ENCODE measurements at regions not wholly inside any gene's neighbourhood (a gene's known extent, or its start where the extent isn't known, plus 50 kb on each side); places are given as distances from the start of the nearest gene placed in this dataset.

DNA sequence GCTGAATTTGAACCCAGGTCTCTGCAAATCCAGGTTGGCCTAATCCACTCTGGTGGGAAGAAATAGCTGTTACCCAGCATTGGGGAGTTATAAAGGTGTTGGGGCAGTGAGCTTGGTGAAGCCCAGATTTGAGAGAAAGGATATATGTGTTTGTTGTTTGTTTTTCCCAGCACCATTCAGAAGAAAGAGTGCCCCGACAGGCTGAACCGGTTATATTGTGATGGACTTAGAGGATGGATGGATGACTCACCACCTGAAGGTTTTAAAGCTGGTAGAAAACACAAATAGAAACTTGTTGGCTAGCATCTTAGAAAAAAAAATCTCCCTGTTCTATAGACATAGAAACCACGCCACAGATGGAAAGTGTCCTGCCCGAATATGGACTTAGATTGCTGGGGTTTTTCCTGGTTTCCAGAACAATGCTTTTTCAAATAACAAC, 404.6 kb downstream of the MED13L start:
- Histone ChIP-seq H3K9ac (ENCODE audit: insufficient read depth, low read length, poor library complexity, severe bottlenecking) (no peak overlapping the region), H3K4me3 (replicated peaks in 1 of 3; ENCODE audit: low read depth in 2 of 3, low read length in 3 of 3) (no peak overlapping the region), H3K4me2 (replicated peaks; ENCODE audit: extremely low read depth, low read length, poor library complexity, severe bottlenecking) (no peak overlapping the region), H2AFZ (ENCODE audit: insufficient read depth, low read depth, low read length, poor library complexity, severe bottlenecking) (no peak overlapping the region), H3K27me3 (ENCODE audit: control insufficient read depth in 2 of 2, insufficient read depth in 2 of 2, low read length in 2 of 2) (peaks cover 2 to 13% of the 10 kb centered on the region in 2 donors), H3K4me1 (ENCODE audit: control insufficient read depth in 1 of 2, insufficient read depth in 2 of 2, low read length in 2 of 2) (no peaks in the 10 kb centered on the region), H3K27ac (ENCODE audit: low read depth in 1 of 2, low read length in 2 of 2) (no peak overlapping the region), H3K36me3 (replicated peaks in 1 of 2; ENCODE audit: control insufficient read depth in 1 of 2, insufficient read depth in 2 of 2, low read length in 2 of 2) (no peaks in the 10 kb centered on the region), H3K9me3 (replicated peaks in 1 of 2; ENCODE audit: control insufficient read depth in 1 of 2, insufficient read depth in 1 of 2, low read length in 2 of 2) (no peaks in the 10 kb centered on the region), H4K20me1 (ENCODE audit: insufficient read depth, low read length) (no peaks in the 10 kb centered on the region), H3K79me2 (ENCODE audit: insufficient read depth, low read length) (no peaks in the 10 kb centered on the region)
- WGBS (ENCODE audit: insufficient coverage) = no CpG with 5 or more reads among the region's 4 CpGs
- H3K27ac Mint-ChIP-seq = no peak overlapping the region
- H3K27me3 Mint-ChIP-seq (ENCODE audit: low read depth in 3 of 3) = peaks cover 9 to 18% (median 15%) of the 10 kb centered on the region in 3 donors
- H3K9me3 Mint-ChIP-seq = peaks cover 0 to 7% (median 0%) of the 10 kb centered on the region in 7 donors
- H3K4me1 Mint-ChIP-seq = no peaks in the 10 kb centered on the region
- DNase-seq = no peak
- intact Hi-C loops (cut with micrococcal nuclease) = no loop called here
- TF ChIP-seq, protein P1, sequence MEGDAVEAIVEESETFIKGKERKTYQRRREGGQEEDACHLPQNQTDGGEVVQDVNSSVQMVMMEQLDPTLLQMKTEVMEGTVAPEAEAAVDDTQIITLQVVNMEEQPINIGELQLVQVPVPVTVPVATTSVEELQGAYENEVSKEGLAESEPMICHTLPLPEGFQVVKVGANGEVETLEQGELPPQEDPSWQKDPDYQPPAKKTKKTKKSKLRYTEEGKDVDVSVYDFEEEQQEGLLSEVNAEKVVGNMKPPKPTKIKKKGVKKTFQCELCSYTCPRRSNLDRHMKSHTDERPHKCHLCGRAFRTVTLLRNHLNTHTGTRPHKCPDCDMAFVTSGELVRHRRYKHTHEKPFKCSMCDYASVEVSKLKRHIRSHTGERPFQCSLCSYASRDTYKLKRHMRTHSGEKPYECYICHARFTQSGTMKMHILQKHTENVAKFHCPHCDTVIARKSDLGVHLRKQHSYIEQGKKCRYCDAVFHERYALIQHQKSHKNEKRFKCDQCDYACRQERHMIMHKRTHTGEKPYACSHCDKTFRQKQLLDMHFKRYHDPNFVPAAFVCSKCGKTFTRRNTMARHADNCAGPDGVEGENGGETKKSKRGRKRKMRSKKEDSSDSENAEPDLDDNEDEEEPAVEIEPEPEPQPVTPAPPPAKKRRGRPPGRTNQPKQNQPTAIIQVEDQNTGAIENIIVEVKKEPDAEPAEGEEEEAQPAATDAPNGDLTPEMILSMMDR (IDR thresholded peaks at IDR 0.05) = no peak
- no peaks in the 10 kb centered on the region for H3K36me3 Mint-ChIP-seq
- no peak overlapping the region for H3K4me3 Mint-ChIP-seq

DNA sequence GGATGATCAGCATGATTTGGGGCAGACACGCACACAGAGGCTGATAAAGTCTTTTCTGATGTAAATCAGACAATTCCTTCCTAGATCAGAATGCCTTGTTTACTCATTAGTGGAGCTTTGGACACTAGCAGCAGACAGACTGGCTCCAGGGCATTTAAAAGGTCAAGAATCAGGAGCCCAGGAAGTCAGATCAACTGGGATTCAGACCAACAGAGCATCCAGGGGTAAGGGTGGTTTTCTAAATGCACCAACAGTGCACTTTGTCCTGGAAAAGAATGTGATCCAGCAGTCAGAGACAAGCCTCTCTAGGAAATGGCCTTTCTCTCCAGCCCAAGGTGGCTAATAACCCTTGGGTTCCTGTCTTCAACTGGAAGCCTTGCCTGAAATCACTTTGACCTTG, 405.3 kb downstream of the MED13L start:
- Histone ChIP-seq H3K27ac (ENCODE audit: low read depth in 1 of 2, low read length in 2 of 2) (no peak overlapping the region), H3K9ac (ENCODE audit: insufficient read depth, low read length, poor library complexity, severe bottlenecking) (no peak overlapping the region), H3K27me3 (ENCODE audit: control insufficient read depth in 2 of 2, insufficient read depth in 2 of 2, low read length in 2 of 2) (peaks cover 2 to 13% of the 10 kb centered on the region in 2 donors), H3K9me3 (replicated peaks in 1 of 2; ENCODE audit: control insufficient read depth in 1 of 2, insufficient read depth in 1 of 2, low read length in 2 of 2) (no peaks in the 10 kb centered on the region), H3K36me3 (replicated peaks in 1 of 2; ENCODE audit: control insufficient read depth in 1 of 2, insufficient read depth in 2 of 2, low read length in 2 of 2) (no peaks in the 10 kb centered on the region), H3K4me3 (replicated peaks in 1 of 3; ENCODE audit: low read depth in 2 of 3, low read length in 3 of 3) (no peak overlapping the region), H4K20me1 (ENCODE audit: insufficient read depth, low read length) (no peaks in the 10 kb centered on the region), H3K4me1 (ENCODE audit: control insufficient read depth in 1 of 2, insufficient read depth in 2 of 2, low read length in 2 of 2) (no peaks in the 10 kb centered on the region), H3K79me2 (ENCODE audit: insufficient read depth, low read length) (no peaks in the 10 kb centered on the region), H3K4me2 (replicated peaks; ENCODE audit: extremely low read depth, low read length, poor library complexity, severe bottlenecking) (no peak overlapping the region), H2AFZ (ENCODE audit: insufficient read depth, low read depth, low read length, poor library complexity, severe bottlenecking) (no peak overlapping the region)
- intact Hi-C loops (cut with micrococcal nuclease) = no loop called here
- WGBS (ENCODE audit: insufficient coverage) = 63% methylated on average over 1 of the region's 1 CpG
- Mint-ChIP-seq H3K27me3 (ENCODE audit: low read depth in 3 of 3) (peaks cover 9 to 16% (median 14%) of the 10 kb centered on the region in 3 donors), H3K9me3 (peaks cover 0 to 4% (median 0%) of the 10 kb centered on the region in 7 donors), H3K36me3 (no peaks in the 10 kb centered on the region), H3K4me1 (no peaks in the 10 kb centered on the region), H3K4me3 (no peak overlapping the region), H3K27ac (no peak overlapping the region)
- no peak for DNase-seq
- TF ChIP-seq, protein P1 (IDR thresholded peaks at IDR 0.05) = no peak
